ENCODE measurements at regions not wholly inside any gene's neighbourhood (a gene's known extent, or its start where the extent isn't known, plus 50 kb on each side); places are given as distances from the start of the nearest gene placed in this dataset.

GRCh38 chr22:48746789-48747425, 1080.8 kb downstream of the BRD1 start:
- no peak for TF ChIP-seq CTCF (IDR thresholded peaks at IDR 0.05; ENCODE audit: borderline replicate concordance, insufficient read depth, low read depth, low read length)
- H3K4me3 ChIP-seq (ENCODE audit: low read depth, low read length): no peak overlapping the region

- no peak overlapping the region for H3K4me3 ChIP-seq (ENCODE audit: low read depth, low read length)
- no peak for TF ChIP-seq CTCF (IDR thresholded peaks at IDR 0.05; ENCODE audit: borderline replicate concordance, insufficient read depth, low read depth, low read length)
These were observed 1081.6 kb downstream of the BRD1 start for GRCh38 chr22:48745842-48746788.

GRCh38 chr22:48744967-48745841, 1082.5 kb downstream of the BRD1 start:
- no peak overlapping the region for H3K4me3 ChIP-seq (ENCODE audit: low read depth, low read length)
- no peak for TF ChIP-seq CTCF (IDR thresholded peaks at IDR 0.05; ENCODE audit: borderline replicate concordance, insufficient read depth, low read depth, low read length)

- no peak overlapping the region for H3K4me3 ChIP-seq (ENCODE audit: low read depth, low read length)
- TF ChIP-seq CTCF (IDR thresholded peaks at IDR 0.05; ENCODE audit: borderline replicate concordance, insufficient read depth, low read depth, low read length): no peak
These were observed 1083.4 kb downstream of the BRD1 start for GRCh38 chr22:48744283-48744641.

GRCh38 chr22:48743601-48744282, 1083.9 kb downstream of the BRD1 start:
- H3K4me3 ChIP-seq (ENCODE audit: low read depth, low read length): no peak overlapping the region
- TF ChIP-seq CTCF (IDR thresholded peaks at IDR 0.05; ENCODE audit: borderline replicate concordance, insufficient read depth, low read depth, low read length): no peak

- H3K4me3 ChIP-seq (ENCODE audit: low read depth, low read length): no peak overlapping the region
- no peak for TF ChIP-seq CTCF (IDR thresholded peaks at IDR 0.05; ENCODE audit: borderline replicate concordance, insufficient read depth, low read depth, low read length)
These were observed 1084.9 kb downstream of the BRD1 start for GRCh38 chr22:48742556-48743343.
